ENCODE measurements at regions not wholly inside any gene's neighbourhood (a gene's known extent, or its start where the extent isn't known, plus 50 kb on each side); places are given as distances from the start of the nearest gene placed in this dataset.
"Not testable (repeated sequence)": the region's sequence is repeated elsewhere in the genome, so short reads cannot be mapped to it uniquely, and the experiment has no call there.

- DNase-seq, result no peak
Observed at GRCh38 chr12:68481181-68481941, 129.3 kb upstream of the RAP1B start.

- DNase-seq, result no peak
Observed at GRCh38 chr12:68482014-68482413, 128.7 kb upstream of the RAP1B start.

- no peak for DNase-seq
Observed at GRCh38 chr12:68482660-68483059, 128.0 kb upstream of the RAP1B start.

GRCh38 chr12:68483592-68484383 lies 126.9 kb upstream of the RAP1B start:
- DNase-seq, result no peak

GRCh38 chr12:68484578-68484977 lies 126.1 kb upstream of the RAP1B start:
- DNase-seq, result not testable (repeated sequence)

GRCh38 chr12:68486449-68486848 lies 124.2 kb upstream of the RAP1B start:
- not testable (repeated sequence) for DNase-seq

- no peak for DNase-seq
Observed at GRCh38 chr12:68487721-68488309, 122.9 kb upstream of the RAP1B start.

GRCh38 chr12:68489273-68489672 lies 121.4 kb upstream of the RAP1B start:
- DNase-seq, result no peak

- DNase-seq, result no peak
Observed at GRCh38 chr12:68490476-68490875, 120.2 kb upstream of the RAP1B start.

- DNase-seq, result no peak
Observed at GRCh38 chr12:68491204-68491960, 119.3 kb upstream of the RAP1B start.

- DNase-seq, result no peak
Observed at GRCh38 chr12:68495336-68496070, 115.2 kb upstream of the RAP1B start.

- no peak for DNase-seq
Observed at GRCh38 chr12:68497107-68497506, 113.6 kb upstream of the RAP1B start.

GRCh38 chr12:68497702-68498101 lies 113.0 kb upstream of the RAP1B start:
- DNase-seq, result no peak

- no peak for DNase-seq
Observed at GRCh38 chr12:68498736-68499135, 112.0 kb upstream of the RAP1B start.

- DNase-seq, result no peak
Observed at GRCh38 chr12:68499616-68500015, 111.1 kb upstream of the RAP1B start.

GRCh38 chr12:68501226-68501625 lies 109.5 kb upstream of the RAP1B start:
- no peak for DNase-seq

GRCh38 chr12:68505970-68506369 lies 104.7 kb upstream of the RAP1B start:
- DNase-seq, result no peak

- DNase-seq, result no peak
Observed at GRCh38 chr12:68506619-68507018, 104.1 kb upstream of the RAP1B start.

GRCh38 chr12:68507657-68508056 lies 103.0 kb upstream of the RAP1B start:
- DNase-seq, result no peak

GRCh38 chr12:68508576-68508975 lies 102.1 kb upstream of the RAP1B start:
- no peak for DNase-seq

- no peak for DNase-seq
Observed at GRCh38 chr12:68509242-68509641, 101.5 kb upstream of the RAP1B start.

- no peak for DNase-seq
Observed at GRCh38 chr12:68510397-68510796, 100.3 kb upstream of the RAP1B start.

Measured in stimulated activated naive CD4-positive, alpha-beta T cell treated with Interleukin-2 at 50 U/mL for 16 hours (primary cell).